Esophagus squamous epithelium (tissue), 5 donors: ENCODE measurements at regions not wholly inside any gene's neighbourhood (a gene's known extent, or its start where the extent isn't known, plus 50 kb on each side); places are given as distances from the start of the nearest gene placed in this dataset.

Experiments used
- DNase-seq: peaks from one replicate; lab custom pipeline; 2025; lab: John Stamatoyannopoulos, UW
- H3K27ac ChIP-seq, 4 donors: fragments of 200-600 bp; sonication (generic); one replicate each; pipeline ENCODE4 v1.5.1; 2016 to 2019; ENCODE audit warnings: mild to moderate bottlenecking in 1 of 4
- H3K27me3 ChIP-seq, 4 donors: fragments of 200-600 bp; sonication (generic); 1 replicate in 3 of 4; 2 replicates in 1 of 4; pipeline versions ENCODE4 v1.5.1 to v1.6.0; 2017 to 2021; ENCODE audit warnings: antibody characterized with exemption in 1 of 4
- H3K36me3 ChIP-seq, 3 donors: fragments of 200-600 bp; sonication (generic); one replicate each; pipeline ENCODE4 v1.5.1; 2016 to 2019
- H3K4me1 ChIP-seq, 3 donors: fragments of 200-600 bp; sonication (generic); one replicate each; pipeline ENCODE4 v1.5.1; 2017 to 2019
- H3K4me3 ChIP-seq, 4 donors: fragments of 200-600 bp; sonication (generic); 1 replicate in 3 of 4; 2 replicates in 1 of 4; pipeline ENCODE4 v1.5.1; 2016 to 2019; ENCODE audit warnings: mild to moderate bottlenecking in 2 of 4, moderate library complexity in 1 of 4
- H3K9me3 ChIP-seq, 3 donors: fragments of 200-600 bp; sonication (generic); one replicate each; pipeline ENCODE4 v1.5.1; 2016 to 2019
- CTCF ChIP-seq, 6 experiments: fragments of 450-650 bp in 4 of 6; fragments of 200-600 bp in 2 of 6; sonication (generic) in 2 of 6; IDR thresholded peaks; one replicate each; pipeline ENCODE4 v1.5.1; 2016 to 2019; ENCODE audit warnings: antibody characterized with exemption in 6 of 6, mild to moderate bottlenecking in 4 of 6, moderate library complexity in 4 of 6
- POLR2A ChIP-seq, 4 donors: fragments of 450-650 bp; IDR thresholded peaks; one replicate each; pipeline ENCODE4 v1.6.1; 2017; ENCODE audit warnings: antibody characterized with exemption in 4 of 4, mild to moderate bottlenecking in 4 of 4, moderate library complexity in 3 of 4
- WGBS, 2 donors: methylation state at CpG; one replicate each; pipeline ENCODE4 v1.1.5; 2018; 5-methylcytosine and 5-hydroxymethylcytosine counted together
- intact Hi-C: fragments of 100-400 bp; cut with DNase I; formaldehyde crosslinking; loops from one replicate; pipeline ENCODE4 v1.15.0; 2022
- donor health status: DM: yes; HTN: yes; CAD: no.

GRCh38 chr1:104932030-104932915 lies 1182.6 kb downstream of the AMY1C start:
- Histone ChIP-seq H3K27me3 (no peaks in the 10 kb centered on the region), H3K4me1 (no peaks in the 10 kb centered on the region), H3K4me3 (no peak overlapping the region), H3K27ac (no peak overlapping the region), H3K36me3 (no peaks in the 10 kb centered on the region), H3K9me3 (peaks cover 0 to 34% (median 5%) of the 10 kb centered on the region in 3 donors)
- WGBS, 2 donors = 79 to 80% methylated on average over 6 of the region's 13 CpGs
- no peak for DNase-seq
- intact Hi-C loops = no loop called here
- TF ChIP-seq POLR2A (IDR thresholded peaks at IDR 0.05) (no peak), CTCF (IDR thresholded peaks at IDR 0.05) (no peak)

GRCh38 chr1:104932949-104933679 lies 1183.4 kb downstream of the AMY1C start:
- no peak overlapping the region for H3K4me3 ChIP-seq
- DNase-seq = no peak
- H3K4me1 ChIP-seq = no peaks in the 10 kb centered on the region
- TF ChIP-seq POLR2A (IDR thresholded peaks at IDR 0.05) = no peak
- H3K27ac ChIP-seq = no peak overlapping the region
- peaks cover 0 to 34% (median 5%) of the 10 kb centered on the region in 3 donors for H3K9me3 ChIP-seq
- no peaks in the 10 kb centered on the region for H3K27me3 ChIP-seq
- intact Hi-C loops = no loop called here
- 73 to 84% methylated on average over 4 to 5 of the region's 14 CpGs for WGBS, 2 donors
- no peaks in the 10 kb centered on the region for H3K36me3 ChIP-seq

- no peak for DNase-seq
- no peaks in the 10 kb centered on the region for H3K36me3 ChIP-seq
- WGBS, 2 donors = 73 to 74% methylated on average over 3 to 9 of the region's 9 CpGs
- H3K4me3 ChIP-seq = no peak overlapping the region
- no peaks in the 10 kb centered on the region for H3K4me1 ChIP-seq
- intact Hi-C loops = no loop called here
- peaks cover 0 to 34% (median 5%) of the 10 kb centered on the region in 3 donors for H3K9me3 ChIP-seq
- no peaks in the 10 kb centered on the region for H3K27me3 ChIP-seq
- no peak for TF ChIP-seq CTCF (IDR thresholded peaks at IDR 0.05)
- TF ChIP-seq POLR2A (IDR thresholded peaks at IDR 0.05) = no peak
- no peak overlapping the region for H3K27ac ChIP-seq
Measured at GRCh38 chr1:104933846-104934245, 1184.1 kb downstream of the AMY1C start.

GRCh38 chr1:104945406-104945805 lies 1195.7 kb downstream of the AMY1C start:
- H3K36me3 ChIP-seq = no peaks in the 10 kb centered on the region

More at GRCh38 chr1:104945406-104945805, 1195.7 kb downstream of the AMY1C start:
- no peak for DNase-seq
- WGBS, 2 donors = 18 to 20% methylated on average over 2 of the region's 2 CpGs
- peaks cover 0 to 9% (median 0%) of the 10 kb centered on the region in 3 donors for H3K9me3 ChIP-seq
- H3K4me1 ChIP-seq = no peaks in the 10 kb centered on the region
- intact Hi-C loops = no loop called here
- TF ChIP-seq CTCF (IDR thresholded peaks at IDR 0.05) (no peak), POLR2A (IDR thresholded peaks at IDR 0.05) (no peak)
- no peak overlapping the region for H3K4me3 ChIP-seq
- H3K27ac ChIP-seq = no peak overlapping the region
- H3K27me3 ChIP-seq = no peaks in the 10 kb centered on the region
